ENCODE measurements at regions not wholly inside any gene's neighbourhood (a gene's known extent, or its start where the extent isn't known, plus 50 kb on each side); places are given as distances from the start of the nearest gene placed in this dataset.
A peak's percentile ranks its signal among the peaks of the same experiment; 100 is the strongest.

GRCh38 chr2:234203135-234203984 is 152.9 kb downstream of the SPP2 start:
- Histone ChIP-seq H3K9me3 (ENCODE audit: control insufficient read depth, low read depth, low read length) (no peaks in the 10 kb centered on the region), H3K79me2 (ENCODE audit: control insufficient read depth, insufficient read depth, low read length) (no peaks in the 10 kb centered on the region), H3K4me2 (ENCODE audit: control insufficient read depth, extremely low read depth, insufficient read depth, low read depth, low read length) (peak overlapping the region; percentile 40), H3K4me1 (ENCODE audit: control insufficient read depth, extremely low read depth, insufficient read depth, low read length) (peaks cover 28% of the 10 kb centered on the region), H3K27ac (ENCODE audit: control insufficient read depth, insufficient read depth, low read length) (peak overlapping the region; percentile 80), H3K36me3 (ENCODE audit: control insufficient read depth in 2 of 2, extremely low read depth in 1 of 2, insufficient read depth in 2 of 2, low read length in 2 of 2) (no peaks in the 10 kb centered on the region), H3K27me3 (ENCODE audit: control insufficient read depth, extremely low read depth, insufficient read depth, low read length) (no peaks in the 10 kb centered on the region), H3K9ac (ENCODE audit: control insufficient read depth, extremely low read depth, insufficient read depth, low read length) (peak overlapping the region; percentile 62), H4K20me1 (ENCODE audit: control insufficient read depth, extremely low read depth, insufficient read depth, low read length) (no peaks in the 10 kb centered on the region), H3K4me3 (ENCODE audit: control insufficient read depth in 2 of 3, extremely low read depth in 1 of 3, insufficient read depth in 2 of 3, low read depth in 1 of 3, low read length in 3 of 3) (no peak overlapping the region), H2AFZ (ENCODE audit: control insufficient read depth, low read length) (no peak overlapping the region), H3K9me1 (ENCODE audit: control insufficient read depth, extremely low read depth, insufficient read depth, low read length) (no peaks in the 10 kb centered on the region)
- dilution Hi-C loops (cut with MboI; ENCODE audit: extremely low pct_ligation_motif_present, low sequenced_read_pairs), result no loop called here
- FAIRE-seq (peak; percentile 99), DNase-seq (ENCODE audit: low read depth, low spot score) (peak; percentile 86)
- no peak for TF ChIP-seq CTCF (optimal IDR thresholded peaks at IDR 0.05 in 1 of 3, IDR thresholded peaks at IDR 0.05 in 1 of 3, conservative IDR thresholded peaks at IDR 0.05 in 1 of 3; ENCODE audit: extremely low read depth in 1 of 3, insufficient read depth in 2 of 3, low read length in 3 of 3)
- TF ChIP-seq EZH2 (IDR thresholded peaks at IDR 0.05; ENCODE audit: low read length), result no peak

GRCh38 chr2:234202601-234203000 is 152.1 kb downstream of the SPP2 start:
- H3K9ac ChIP-seq (ENCODE audit: control insufficient read depth, extremely low read depth, insufficient read depth, low read length), result peak overlapping the region; percentile 62
- no peak for TF ChIP-seq EZH2 (IDR thresholded peaks at IDR 0.05; ENCODE audit: low read length)
- no peak for TF ChIP-seq CTCF (optimal IDR thresholded peaks at IDR 0.05 in 1 of 3, IDR thresholded peaks at IDR 0.05 in 1 of 3, conservative IDR thresholded peaks at IDR 0.05 in 1 of 3; ENCODE audit: extremely low read depth in 1 of 3, insufficient read depth in 2 of 3, low read length in 3 of 3)
- H3K27me3 ChIP-seq (ENCODE audit: control insufficient read depth, extremely low read depth, insufficient read depth, low read length), result no peaks in the 10 kb centered on the region
- H2AFZ ChIP-seq (ENCODE audit: control insufficient read depth, low read length), result no peak overlapping the region
- DNase-seq (ENCODE audit: low read depth, low spot score) (no peak), FAIRE-seq (no peak)
- H3K4me3 ChIP-seq (ENCODE audit: control insufficient read depth in 2 of 3, extremely low read depth in 1 of 3, insufficient read depth in 2 of 3, low read depth in 1 of 3, low read length in 3 of 3), result no peak overlapping the region
- no peaks in the 10 kb centered on the region for H3K36me3 ChIP-seq (ENCODE audit: control insufficient read depth in 2 of 2, extremely low read depth in 1 of 2, insufficient read depth in 2 of 2, low read length in 2 of 2)
- H3K9me1 ChIP-seq (ENCODE audit: control insufficient read depth, extremely low read depth, insufficient read depth, low read length), result no peaks in the 10 kb centered on the region
- dilution Hi-C loops (cut with MboI; ENCODE audit: extremely low pct_ligation_motif_present, low sequenced_read_pairs), result no loop called here
- no peaks in the 10 kb centered on the region for H3K79me2 ChIP-seq (ENCODE audit: control insufficient read depth, insufficient read depth, low read length)
- H4K20me1 ChIP-seq (ENCODE audit: control insufficient read depth, extremely low read depth, insufficient read depth, low read length), result no peaks in the 10 kb centered on the region
- no peaks in the 10 kb centered on the region for H3K9me3 ChIP-seq (ENCODE audit: control insufficient read depth, low read depth, low read length)
- H3K4me2 ChIP-seq (ENCODE audit: control insufficient read depth, extremely low read depth, insufficient read depth, low read depth, low read length), result peak overlapping the region; percentile 40
- peak overlapping the region; percentile 80 for H3K27ac ChIP-seq (ENCODE audit: control insufficient read depth, insufficient read depth, low read length)
- peaks cover 28% of the 10 kb centered on the region for H3K4me1 ChIP-seq (ENCODE audit: control insufficient read depth, extremely low read depth, insufficient read depth, low read length)

Measured in keratinocyte (primary cell).